SU-DHL-6 (cell line): ENCODE measurements at regions not wholly inside any gene's neighbourhood (a gene's known extent, or its start where the extent isn't known, plus 50 kb on each side); places are given as distances from the start of the nearest gene placed in this dataset.

Source experiments
- H2AFZ ChIP-seq: fragments of 200-600 bp; sonication (generic); 2 replicates; pipeline ENCODE4 v1.6.1; 2014; ENCODE audit warnings: low read depth, mild to moderate bottlenecking, moderate library complexity, mixed read lengths, antibody characterized with exemption, low read length; ENCODE audit not compliant: severe bottlenecking
- H3F3A ChIP-seq: fragments of 200-600 bp; shearing (Covaris generic); 2 replicates; pipeline ENCODE4 v1.6.0; 2016; ENCODE audit warnings: antibody characterized with exemption, mild to moderate bottlenecking; ENCODE audit not compliant: insufficient read depth
- H3K27ac ChIP-seq: fragments of 200-600 bp; sonication (generic); 2 replicates; pipeline ENCODE4 v1.5.1; 2016; ENCODE audit warnings: low read depth, mild to moderate bottlenecking, low read length, moderate library complexity, mixed read lengths
- H3K27me3 ChIP-seq: fragments of 200-600 bp; sonication (generic), shearing (Covaris generic); 2 replicates; pipeline ENCODE4 v1.6.0; 2014; ENCODE audit warnings: mild to moderate bottlenecking, low read length
- H3K36me3 ChIP-seq: fragments of 200-600 bp; sonication (generic); 2 replicates; pipeline ENCODE4 v1.6.1; 2014; ENCODE audit warnings: mild to moderate bottlenecking, low read length, mixed read lengths
- H3K4me2 ChIP-seq: fragments of 300-600, 200-600 bp; shearing (Covaris generic), sonication (generic); 2 replicates; pipeline ENCODE4 v1.6.0; 2014; ENCODE audit warnings: low read length, low read depth, mild to moderate bottlenecking; ENCODE audit not compliant: poor library complexity, severe bottlenecking
- H3K4me3 ChIP-seq: fragments of 200-600 bp; sonication (generic); 2 replicates; pipeline ENCODE4 v1.5.1; 2014; ENCODE audit warnings: antibody characterized with exemption, low read length, mild to moderate bottlenecking, mixed read lengths; ENCODE audit not compliant: insufficient read depth, poor library complexity, severe bottlenecking
- H3K79me2 ChIP-seq: fragments of 200-600 bp; sonication (generic); 2 replicates; pipeline ENCODE4 v1.6.1; 2014; ENCODE audit warnings: mild to moderate bottlenecking, low read length, moderate library complexity; ENCODE audit not compliant: insufficient read depth
- H3K9ac ChIP-seq: fragments of 200-600 bp; sonication (generic); 2 replicates; pipeline ENCODE4 v1.7.0; 2014; ENCODE audit warnings: mild to moderate bottlenecking, low read length
- H3K9me2 ChIP-seq: fragments of 200-600 bp; sonication (generic); replicated peaks from 2 replicates; pipeline ENCODE4 v1.6.1; 2014; ENCODE audit warnings: low read length; ENCODE audit not compliant: insufficient read depth
- H3K9me3 ChIP-seq: fragments of 200-600 bp; sonication (generic); 2 replicates; pipeline ENCODE4 v1.6.1; 2014; ENCODE audit warnings: low read length, mixed read lengths; ENCODE audit not compliant: insufficient read depth
- H4K20me1 ChIP-seq: fragments of 200-600 bp; sonication (generic); 2 replicates; pipeline ENCODE4 v1.6.1; 2014; ENCODE audit warnings: low read depth, mild to moderate bottlenecking, antibody characterized with exemption, low read length, moderate library complexity, mixed read lengths
- CTCF ChIP-seq: fragments of 200-600 bp; sonication (generic); IDR thresholded peaks from one replicate; pipeline ENCODE4 v1.5.1; 2017; ENCODE audit warnings: antibody characterized with exemption, mild to moderate bottlenecking, low read length, moderate library complexity; ENCODE audit not compliant: insufficient read depth, poor library complexity, severe bottlenecking
- EZH2phosphoT487 ChIP-seq: fragments of 200-600 bp; sonication (generic), shearing (Covaris generic); conservative IDR thresholded peaks from 2 replicates; pipeline ENCODE4 v1.6.1; 2018; ENCODE audit warnings: mild to moderate bottlenecking, antibody characterized with exemption, low read length, moderate library complexity, mixed read lengths

DNA sequence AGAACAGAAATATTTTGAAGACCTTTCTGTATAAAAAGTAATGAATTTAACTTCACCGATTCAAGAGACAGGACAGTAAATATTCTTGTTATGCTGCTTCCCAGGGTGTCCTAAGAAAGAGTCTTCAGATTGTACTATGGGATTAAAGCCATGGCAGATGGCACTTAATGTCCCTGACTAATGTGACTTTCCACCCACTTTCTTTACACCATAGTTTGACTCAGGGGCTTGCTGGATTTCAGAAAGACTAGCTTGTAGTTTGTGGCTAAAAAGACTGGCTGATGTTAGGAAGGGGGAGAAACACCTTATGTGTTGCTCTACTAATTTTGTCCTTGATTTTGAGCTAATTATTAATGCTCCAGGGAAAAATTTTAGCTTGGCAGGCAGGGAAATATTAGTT lies 75.9 kb downstream of the UTRN start:
- no peaks in the 10 kb centered on the region for H3F3A ChIP-seq
- H3K79me2 ChIP-seq, result no peaks in the 10 kb centered on the region
- H3K36me3 ChIP-seq, result no peaks in the 10 kb centered on the region
- H3K9ac ChIP-seq, result no peak overlapping the region
- TF ChIP-seq EZH2phosphoT487 (no peak), CTCF (no peak)
- no peak overlapping the region for H3K4me2 ChIP-seq
- no peak overlapping the region for H3K27ac ChIP-seq
- H3K9me3 ChIP-seq, result no peaks in the 10 kb centered on the region
- H4K20me1 ChIP-seq, result no peaks in the 10 kb centered on the region
- no peaks in the 10 kb centered on the region for H3K27me3 ChIP-seq
- H3K4me3 ChIP-seq, result no peak overlapping the region
- H3K9me2 ChIP-seq, result no peaks in the 10 kb centered on the region
- no peak overlapping the region for H2AFZ ChIP-seq

DNA sequence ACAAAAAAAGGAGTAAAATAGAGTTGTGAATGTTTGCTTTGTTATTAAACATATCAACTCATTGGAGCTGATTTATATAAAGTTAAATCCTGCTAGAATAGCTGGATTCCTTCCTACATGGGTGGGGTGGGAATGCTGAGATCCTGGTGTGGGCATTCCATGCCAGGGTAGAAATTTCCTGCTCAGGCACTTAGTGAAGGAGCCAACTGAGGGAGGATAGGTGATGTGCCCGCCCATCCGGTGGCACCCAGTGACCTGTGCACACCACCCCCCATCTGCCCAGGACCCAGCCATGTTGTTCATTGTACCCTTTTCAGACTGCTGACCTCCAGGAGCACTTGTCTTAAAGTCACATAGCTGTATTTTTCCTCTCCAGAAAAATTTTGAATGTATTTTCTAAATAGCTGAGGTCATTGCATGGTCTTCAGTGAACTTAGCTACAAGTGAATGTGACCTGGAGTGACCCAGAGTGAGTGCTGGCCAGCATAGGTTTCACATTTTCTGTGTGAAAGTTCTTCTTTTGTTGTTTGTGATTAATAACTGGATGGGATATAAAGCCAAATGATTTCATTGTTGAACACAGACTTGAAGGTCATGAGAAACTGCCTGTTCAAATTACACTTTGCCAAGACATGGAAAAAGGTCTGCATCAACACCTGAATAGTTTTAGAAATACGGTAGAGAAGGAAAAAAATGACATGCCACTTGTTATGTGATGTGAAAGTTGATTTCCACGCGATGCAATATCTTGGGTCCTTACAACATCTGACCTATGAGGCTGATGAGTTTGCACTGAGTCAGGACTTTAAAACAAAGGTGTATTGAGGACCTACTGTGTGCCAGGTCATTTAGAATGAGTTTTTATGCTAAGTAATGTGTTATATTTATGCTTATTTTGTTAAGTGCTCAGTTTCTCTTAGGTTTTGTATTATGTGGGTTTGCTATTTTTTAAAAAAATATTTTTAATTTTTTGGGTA lies 77.2 kb downstream of the UTRN start:
- H3K4me3 ChIP-seq, result no peak overlapping the region
- H3K36me3 ChIP-seq, result no peaks in the 10 kb centered on the region
- H3K9me3 ChIP-seq, result no peaks in the 10 kb centered on the region
- H3K4me2 ChIP-seq, result no peak overlapping the region
- H3F3A ChIP-seq, result no peaks in the 10 kb centered on the region
- no peaks in the 10 kb centered on the region for H3K27me3 ChIP-seq
- no peak overlapping the region for H3K27ac ChIP-seq
- TF ChIP-seq CTCF, result no peak
- no peak for TF ChIP-seq EZH2phosphoT487
- no peak overlapping the region for H2AFZ ChIP-seq
- no peaks in the 10 kb centered on the region for H3K9me2 ChIP-seq
- H4K20me1 ChIP-seq, result no peaks in the 10 kb centered on the region
- H3K9ac ChIP-seq, result no peak overlapping the region
- no peaks in the 10 kb centered on the region for H3K79me2 ChIP-seq

- TF ChIP-seq EZH2phosphoT487 (no peak), CTCF (no peak)
- Histone ChIP-seq H3K36me3 (no peaks in the 10 kb centered on the region), H2AFZ (no peak overlapping the region), H3K4me2 (no peak overlapping the region), H3K9ac (no peak overlapping the region), H3K27me3 (no peaks in the 10 kb centered on the region), H3K4me3 (no peak overlapping the region), H3K79me2 (no peaks in the 10 kb centered on the region), H3K9me3 (no peaks in the 10 kb centered on the region), H3K9me2 (no peaks in the 10 kb centered on the region), H3K27ac (no peak overlapping the region), H4K20me1 (no peaks in the 10 kb centered on the region), H3F3A (no peaks in the 10 kb centered on the region)
Observed at GRCh38 chr6:144364208-144364720, 79.1 kb downstream of the UTRN start.
